GM19351 (cell line): ENCODE measurements at regions not wholly inside any gene's neighbourhood (a gene's known extent, or its start where the extent isn't known, plus 50 kb on each side); places are given as distances from the start of the nearest gene placed in this dataset.

Source experiments
- ATAC-seq: cut with Tn5 transposase; IDR thresholded peaks from one replicate; pipeline ENCODE4 v1.9.1; 2021; ENCODE audit warnings: mild to moderate bottlenecking, moderate library complexity; ENCODE audit not compliant: unreplicated experiment

- ATAC-seq, result no peak
Observed at GRCh38 chr3:30510596-30510995, 95.8 kb upstream of the TGFBR2 start.

DNA sequence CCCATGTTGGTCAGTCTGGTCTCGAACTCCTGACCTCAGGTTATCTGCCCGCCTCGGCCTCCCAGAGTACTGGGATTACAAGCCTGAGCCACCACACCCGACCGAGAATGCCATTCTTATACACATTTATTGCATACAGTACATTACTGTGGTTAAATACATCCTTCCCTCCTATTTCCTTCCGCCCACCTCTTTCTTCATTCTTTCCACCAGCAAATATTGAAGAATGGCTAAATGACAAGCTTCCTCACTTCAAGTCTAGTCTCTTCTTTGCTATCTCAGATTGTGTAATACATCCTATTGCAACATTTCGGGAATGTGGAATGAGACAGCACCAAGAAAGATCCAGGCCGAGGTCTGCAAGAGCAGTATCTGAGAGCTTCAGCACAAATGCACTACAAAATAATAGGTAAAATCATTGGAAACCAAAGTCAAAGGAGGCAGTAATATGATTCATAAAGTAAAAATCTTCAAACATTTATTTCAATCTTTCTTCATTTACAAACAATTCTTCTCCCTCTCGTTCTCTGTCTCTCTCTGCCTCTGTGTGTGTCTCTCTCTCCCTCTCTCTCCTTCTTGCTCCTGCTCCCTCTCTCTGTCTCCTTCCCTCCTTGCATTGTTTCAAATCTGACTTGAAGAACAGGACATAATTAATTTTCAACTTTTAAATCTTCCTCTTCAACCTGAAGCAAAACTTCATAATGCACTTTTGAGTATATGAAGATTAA is 94.7 kb upstream of the TGFBR2 start:
- no peak for ATAC-seq

DNA sequence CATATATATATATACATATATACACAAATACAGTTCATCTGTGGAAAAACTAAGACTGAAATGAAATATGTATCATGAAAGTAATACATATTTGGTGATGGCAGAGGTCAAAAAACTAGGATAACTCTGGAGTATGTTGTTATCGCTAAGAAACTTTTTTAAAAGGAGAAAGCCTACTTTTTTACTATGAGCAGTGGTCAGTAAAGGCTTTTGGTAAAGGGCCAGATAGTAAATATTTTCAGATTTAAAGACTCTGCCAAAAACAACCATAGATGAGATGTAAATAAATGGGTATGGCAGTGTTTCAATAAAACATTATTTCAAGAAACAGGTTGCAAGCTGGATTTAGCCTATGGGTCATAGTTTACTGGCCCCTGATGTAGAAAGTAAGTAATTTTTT is 93.8 kb upstream of the TGFBR2 start:
- no peak for ATAC-seq

GRCh38 chr3:30513374-30514152 is 92.8 kb upstream of the TGFBR2 start:
- no peak for ATAC-seq

- ATAC-seq, result no peak
Observed at GRCh38 chr3:30516238-30516637, 90.2 kb upstream of the TGFBR2 start.

- no peak for ATAC-seq
Observed at GRCh38 chr3:30518181-30518864, 88.1 kb upstream of the TGFBR2 start.

DNA sequence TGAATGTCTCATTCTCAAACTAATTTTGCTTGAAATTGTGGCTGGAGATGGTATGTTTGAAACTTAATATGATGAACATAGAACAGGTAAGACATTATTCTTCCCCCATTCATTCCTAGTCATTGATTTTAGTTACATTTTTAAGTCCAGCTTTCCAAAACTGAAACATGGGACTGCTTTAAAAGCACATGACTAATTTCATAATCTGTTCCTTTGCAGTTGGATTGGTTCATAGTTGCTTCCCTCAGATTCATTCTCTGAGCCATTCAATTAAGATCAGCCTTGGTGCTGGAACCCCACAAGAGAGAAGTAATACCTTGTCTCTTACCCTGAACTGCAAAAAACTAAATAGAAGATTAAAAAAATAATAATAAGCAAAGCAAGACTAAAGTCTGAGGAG is 87.5 kb upstream of the TGFBR2 start:
- ATAC-seq, result no peak

GRCh38 chr3:30520699-30521098 is 85.7 kb upstream of the TGFBR2 start:
- no peak for ATAC-seq

- ATAC-seq, result no peak
Observed at GRCh38 chr3:30521156-30521715, 85.2 kb upstream of the TGFBR2 start.

DNA sequence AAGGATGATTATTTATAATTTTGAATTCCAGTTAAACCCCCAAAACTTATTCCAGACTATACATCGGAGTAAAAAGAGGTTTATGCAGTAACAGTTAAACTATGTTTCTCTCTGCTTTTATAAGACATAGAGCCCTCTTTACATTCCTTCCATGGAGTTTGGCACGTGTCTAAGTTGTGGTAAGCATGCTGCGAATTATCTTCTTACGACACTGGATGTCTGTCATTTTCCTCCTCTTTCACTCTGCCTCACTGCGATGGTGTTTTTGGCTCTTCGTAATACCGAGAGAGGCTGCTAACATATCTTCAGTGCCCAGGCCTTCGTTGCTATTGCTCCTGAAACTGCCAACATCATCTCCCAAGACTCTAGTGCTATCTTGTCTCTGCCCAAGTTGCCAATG is 83.9 kb upstream of the TGFBR2 start:
- ATAC-seq, result no peak

DNA sequence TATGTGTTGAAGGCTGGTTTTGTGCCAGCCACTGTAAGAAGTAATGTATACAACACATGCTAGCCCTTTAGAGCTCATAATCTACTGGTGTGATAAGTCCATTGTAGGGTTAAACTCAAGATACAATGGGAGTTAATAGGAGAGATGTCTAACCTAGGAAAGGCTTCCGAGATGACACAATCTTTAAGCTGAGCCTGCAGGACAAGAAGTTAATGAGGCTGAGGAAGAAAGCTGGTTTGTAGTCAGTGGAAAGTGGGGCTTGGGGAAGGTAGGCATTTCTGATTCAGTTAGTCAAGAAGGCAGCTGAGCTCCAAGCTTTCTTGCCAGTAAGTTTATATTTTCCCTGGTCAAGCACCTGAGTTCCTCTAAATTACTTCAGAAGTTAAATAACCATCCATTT is 83.0 kb upstream of the TGFBR2 start:
- ATAC-seq, result no peak

DNA sequence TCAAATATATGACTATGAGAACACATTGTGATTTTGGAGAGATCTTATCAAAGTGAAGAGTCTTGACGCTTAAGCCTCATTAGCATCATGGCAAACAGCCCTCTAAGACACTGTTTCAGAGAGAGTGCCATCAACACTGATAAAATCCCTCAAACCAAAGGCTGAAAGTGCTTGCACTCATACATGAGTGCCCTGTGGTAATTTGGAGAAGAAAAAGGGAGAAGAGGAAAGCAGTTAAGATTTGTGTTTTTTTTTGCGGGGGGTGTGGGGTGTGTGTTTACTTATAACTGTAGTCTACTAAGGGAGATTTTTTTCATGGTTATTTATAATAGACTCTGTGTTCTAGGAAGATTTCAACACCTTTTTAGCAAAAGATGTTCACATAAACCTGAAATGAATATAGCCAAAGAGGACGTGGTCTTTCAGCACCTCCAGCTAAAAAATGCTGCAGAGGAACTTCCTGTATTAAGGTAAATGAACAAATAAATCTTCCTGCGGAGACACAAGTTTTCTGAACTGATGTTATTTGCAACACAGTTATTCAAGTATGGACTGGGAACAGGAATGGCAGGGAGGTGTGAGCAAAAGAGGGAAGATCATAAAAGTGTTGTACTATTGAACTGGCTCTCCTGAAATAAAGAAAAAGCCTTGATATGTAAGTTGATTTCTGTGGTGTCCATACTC is 81.9 kb upstream of the TGFBR2 start:
- ATAC-seq, result no peak

GRCh38 chr3:30526031-30526430 is 80.4 kb upstream of the TGFBR2 start:
- ATAC-seq, result no peak

GRCh38 chr3:30527186-30527585 is 79.2 kb upstream of the TGFBR2 start:
- no peak for ATAC-seq

DNA sequence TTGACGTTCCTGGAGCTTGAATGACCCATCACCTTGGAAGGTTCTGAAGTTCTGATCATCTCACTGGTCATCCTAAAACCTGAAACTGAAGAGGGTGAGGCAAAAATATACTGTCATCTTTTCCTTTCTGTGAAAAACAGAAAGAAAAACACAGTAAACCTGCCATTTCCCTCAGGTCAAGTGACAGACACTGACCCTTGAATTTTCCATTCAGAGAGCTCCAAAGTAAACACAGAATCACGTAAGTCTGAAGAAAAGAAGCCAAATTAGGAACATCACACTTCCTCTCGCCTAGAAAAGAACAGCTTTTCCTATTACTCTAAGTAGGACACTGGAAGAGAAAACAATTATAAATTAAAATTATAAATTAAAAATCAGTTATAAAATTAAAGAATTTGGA is 78.7 kb upstream of the TGFBR2 start:
- ATAC-seq, result no peak

GRCh38 chr3:30530084-30530483 is 76.3 kb upstream of the TGFBR2 start:
- ATAC-seq, result no peak

DNA sequence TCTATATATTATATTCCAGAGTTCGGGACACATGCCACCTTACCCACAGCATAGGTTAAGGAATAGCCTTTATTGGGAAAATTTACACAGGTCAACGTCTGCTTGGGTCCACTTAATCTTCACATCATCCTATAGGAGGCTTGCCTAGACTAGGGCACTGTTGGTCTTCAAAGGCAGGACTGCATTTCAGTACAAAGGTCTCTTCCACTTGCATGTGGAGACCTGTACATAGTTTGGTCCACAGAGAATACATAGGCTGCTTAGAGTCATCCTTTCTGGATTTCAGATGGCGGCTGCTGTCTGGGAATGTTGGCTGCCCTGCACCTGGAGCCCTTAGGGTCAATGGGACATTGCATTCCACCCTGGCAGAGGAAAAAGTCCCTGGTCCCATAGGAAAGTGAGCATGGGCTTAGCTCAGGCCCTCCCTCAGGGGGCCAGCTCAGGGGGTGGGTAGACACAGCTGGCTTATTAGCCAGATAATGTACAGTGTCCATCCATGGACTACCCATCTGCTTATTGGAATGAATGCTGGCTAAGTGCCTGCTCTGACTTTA is 75.3 kb upstream of the TGFBR2 start:
- no peak for ATAC-seq

DNA sequence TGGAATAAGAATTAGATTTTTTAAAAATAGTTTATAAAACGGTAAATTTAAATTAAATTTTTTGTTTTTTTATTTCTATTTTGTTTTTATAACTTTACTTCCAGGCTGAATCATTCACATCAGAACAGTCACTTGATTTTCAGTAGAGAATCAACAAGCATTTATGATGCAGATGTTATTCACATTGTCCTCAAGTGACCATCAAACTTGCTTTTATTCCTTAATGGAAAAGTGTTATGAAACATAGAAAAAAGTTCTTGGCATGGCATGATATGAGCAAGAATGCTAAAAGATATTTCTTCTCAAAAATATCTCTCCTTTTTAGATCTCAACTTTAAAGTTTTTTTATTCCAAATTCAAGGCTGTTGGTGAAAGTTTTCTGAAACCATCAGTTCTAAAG is 70.9 kb upstream of the TGFBR2 start:
- no peak for ATAC-seq

DNA sequence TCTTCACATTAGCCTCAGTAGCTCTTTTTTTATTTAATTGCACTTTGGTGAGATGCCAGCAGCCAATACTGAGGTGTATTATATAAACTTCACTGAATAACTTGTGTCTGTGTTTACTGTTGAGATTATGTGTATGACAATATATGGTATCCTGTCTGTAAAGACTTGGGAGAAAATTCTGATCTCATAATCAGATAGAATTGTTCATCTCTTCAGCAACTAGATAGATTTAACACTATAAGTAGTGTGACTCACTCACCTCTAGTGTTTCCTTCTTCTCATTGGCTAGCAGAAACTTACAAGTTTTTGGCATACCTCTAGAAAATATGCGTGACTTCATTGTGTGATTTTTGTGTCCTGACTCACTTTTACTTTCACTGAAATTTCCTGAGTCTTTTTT is 67.6 kb upstream of the TGFBR2 start:
- ATAC-seq, result no peak

- no peak for ATAC-seq
Observed at GRCh38 chr3:30539206-30539605, 67.2 kb upstream of the TGFBR2 start.

DNA sequence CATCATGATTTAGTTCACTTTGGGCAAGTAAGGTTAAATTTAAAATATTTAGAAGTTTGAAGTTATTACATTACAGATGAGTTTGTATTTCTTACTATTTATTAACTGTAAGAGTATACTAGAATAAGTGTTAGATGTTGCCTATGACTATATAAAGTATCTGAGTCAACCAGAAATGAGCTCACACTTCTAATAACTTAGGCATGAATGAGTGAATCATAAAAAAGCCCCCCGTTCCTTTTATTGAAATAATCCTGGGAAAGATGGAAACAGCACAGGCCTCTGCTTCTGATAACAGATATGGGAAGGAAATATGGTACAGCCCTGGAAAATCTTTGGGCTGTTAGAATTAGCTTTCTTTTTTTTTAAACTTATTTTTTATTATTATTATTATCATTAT is 66.6 kb upstream of the TGFBR2 start:
- ATAC-seq, result no peak
